ENCODE measurements at regions not wholly inside any gene's neighbourhood (a gene's known extent, or its start where the extent isn't known, plus 50 kb on each side); places are given as distances from the start of the nearest gene placed in this dataset.

DNA sequence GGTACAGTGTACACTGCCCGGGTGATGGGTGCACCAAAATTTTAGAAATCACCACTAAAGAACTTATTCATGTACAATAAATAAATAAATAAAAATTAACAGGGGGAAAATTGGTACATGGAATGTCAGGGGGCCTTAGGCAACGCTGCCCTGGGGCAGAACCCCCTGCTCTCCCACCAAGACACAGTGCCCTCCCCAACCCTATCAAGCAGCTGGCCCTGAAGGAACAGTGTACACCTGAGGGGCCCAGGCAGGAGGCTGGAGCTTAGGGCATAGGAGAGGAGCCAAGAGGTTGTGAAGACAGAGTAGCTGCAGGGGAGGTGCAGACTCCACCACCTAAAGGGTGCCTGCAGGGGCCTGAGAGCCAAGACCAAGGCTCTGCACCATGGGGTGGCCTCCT, 128.8 kb downstream of the BMS1 start:
- TF ChIP-seq, protein P1, sequence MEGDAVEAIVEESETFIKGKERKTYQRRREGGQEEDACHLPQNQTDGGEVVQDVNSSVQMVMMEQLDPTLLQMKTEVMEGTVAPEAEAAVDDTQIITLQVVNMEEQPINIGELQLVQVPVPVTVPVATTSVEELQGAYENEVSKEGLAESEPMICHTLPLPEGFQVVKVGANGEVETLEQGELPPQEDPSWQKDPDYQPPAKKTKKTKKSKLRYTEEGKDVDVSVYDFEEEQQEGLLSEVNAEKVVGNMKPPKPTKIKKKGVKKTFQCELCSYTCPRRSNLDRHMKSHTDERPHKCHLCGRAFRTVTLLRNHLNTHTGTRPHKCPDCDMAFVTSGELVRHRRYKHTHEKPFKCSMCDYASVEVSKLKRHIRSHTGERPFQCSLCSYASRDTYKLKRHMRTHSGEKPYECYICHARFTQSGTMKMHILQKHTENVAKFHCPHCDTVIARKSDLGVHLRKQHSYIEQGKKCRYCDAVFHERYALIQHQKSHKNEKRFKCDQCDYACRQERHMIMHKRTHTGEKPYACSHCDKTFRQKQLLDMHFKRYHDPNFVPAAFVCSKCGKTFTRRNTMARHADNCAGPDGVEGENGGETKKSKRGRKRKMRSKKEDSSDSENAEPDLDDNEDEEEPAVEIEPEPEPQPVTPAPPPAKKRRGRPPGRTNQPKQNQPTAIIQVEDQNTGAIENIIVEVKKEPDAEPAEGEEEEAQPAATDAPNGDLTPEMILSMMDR (IDR thresholded peaks at IDR 0.05; ENCODE audit: borderline replicate concordance, extremely low read depth, low read length, poor library complexity, severe bottlenecking), result no peak
- no peak for TF ChIP-seq EZH2 (IDR thresholded peaks at IDR 0.05; ENCODE audit: borderline replicate concordance, low read depth, low read length, severe bottlenecking)

Measured in DND-41 (cell line).